Stimulated activated CD4-positive, alpha-beta T cell treated with anti-CD3 and anti-CD28 coated beads, Interleukin-2, amount 100 ng/mL, for 48 hours (primary cell): ENCODE measurements at regions not wholly inside any gene's neighbourhood (a gene's known extent, or its start where the extent isn't known, plus 50 kb on each side); places are given as distances from the start of the nearest gene placed in this dataset.

Source experiments
- DNase-seq, 2 donors: peaks; one replicate each; pipeline ENCODE4 v3.0.0-alpha.2; 2020

- no peak for DNase-seq
These were observed 179.5 kb downstream of the ANXA2 start for GRCh38 chr15:60218256-60218655.

- DNase-seq = no peak
These were observed 177.9 kb downstream of the ANXA2 start for GRCh38 chr15:60219866-60220265.

GRCh38 chr15:60221356-60221755, 176.4 kb downstream of the ANXA2 start:
- DNase-seq = no peak

GRCh38 chr15:60222404-60222803, 175.4 kb downstream of the ANXA2 start:
- no peak for DNase-seq

GRCh38 chr15:60223176-60223575, 174.6 kb downstream of the ANXA2 start:
- no peak for DNase-seq

DNA sequence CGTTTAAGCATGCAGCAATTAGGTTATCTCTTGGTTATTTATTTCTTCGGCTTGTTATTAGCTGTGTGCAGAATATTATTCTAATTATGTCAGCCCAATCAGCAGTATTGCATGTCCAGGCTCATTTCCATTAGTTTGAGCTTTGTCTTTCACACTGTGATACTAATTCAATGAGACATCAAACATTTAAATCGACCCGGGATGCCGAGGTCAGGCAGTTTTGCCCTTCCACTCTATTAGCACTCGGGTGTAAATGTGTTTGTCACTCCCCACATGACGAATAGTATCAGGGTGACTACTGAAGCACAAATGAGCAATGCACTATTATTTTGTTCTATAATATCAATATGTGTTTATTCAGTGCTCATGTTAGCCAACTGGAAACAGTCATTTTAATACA, 170.9 kb downstream of the ANXA2 start:
- no peak for DNase-seq

GRCh38 chr15:60228101-60228500, 169.7 kb downstream of the ANXA2 start:
- no peak for DNase-seq

GRCh38 chr15:60228619-60229018, 169.2 kb downstream of the ANXA2 start:
- no peak for DNase-seq

GRCh38 chr15:60235951-60236710, 161.7 kb downstream of the ANXA2 start:
- no peak for DNase-seq

DNA sequence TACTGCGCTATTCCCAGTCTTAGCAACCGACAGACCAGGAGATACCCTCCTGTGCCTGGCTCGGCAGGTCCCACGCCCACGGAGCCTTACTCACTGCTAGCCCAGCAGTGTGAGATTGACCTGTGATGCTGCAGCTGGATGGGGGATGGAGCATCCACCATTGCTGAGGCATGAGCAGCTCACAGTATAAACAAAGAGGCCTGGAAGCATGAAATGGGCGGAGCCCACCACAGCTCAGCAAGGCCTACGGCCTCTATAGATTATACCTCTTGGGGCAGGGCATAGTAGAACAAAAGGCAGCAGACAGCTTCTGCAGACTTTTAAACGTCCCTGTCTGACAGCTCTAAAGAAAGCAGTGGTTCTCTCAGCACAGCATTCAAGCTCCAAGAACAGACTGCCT, 160.3 kb downstream of the ANXA2 start:
- no peak for DNase-seq

- no peak for DNase-seq
These were observed 154.0 kb downstream of the ANXA2 start for GRCh38 chr15:60243769-60244168.

DNA sequence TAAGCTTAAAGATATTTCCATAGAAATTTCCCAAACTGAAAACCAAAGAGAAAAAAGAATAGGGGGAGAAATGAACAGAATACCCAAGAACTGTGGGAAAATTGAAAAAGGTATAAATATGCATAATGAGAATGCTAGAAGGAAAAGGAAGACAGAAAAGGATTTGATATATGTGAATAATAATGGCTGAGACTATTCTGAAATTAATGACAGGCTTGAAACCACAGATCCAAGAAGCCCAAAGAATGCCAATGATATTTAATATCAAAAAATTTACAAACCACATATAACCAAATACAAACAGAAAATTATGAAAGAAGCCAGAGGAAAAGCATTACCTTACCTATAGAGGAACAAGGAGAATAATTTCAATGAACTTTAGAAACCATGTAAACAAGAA, 153.0 kb downstream of the ANXA2 start:
- DNase-seq = no peak

DNA sequence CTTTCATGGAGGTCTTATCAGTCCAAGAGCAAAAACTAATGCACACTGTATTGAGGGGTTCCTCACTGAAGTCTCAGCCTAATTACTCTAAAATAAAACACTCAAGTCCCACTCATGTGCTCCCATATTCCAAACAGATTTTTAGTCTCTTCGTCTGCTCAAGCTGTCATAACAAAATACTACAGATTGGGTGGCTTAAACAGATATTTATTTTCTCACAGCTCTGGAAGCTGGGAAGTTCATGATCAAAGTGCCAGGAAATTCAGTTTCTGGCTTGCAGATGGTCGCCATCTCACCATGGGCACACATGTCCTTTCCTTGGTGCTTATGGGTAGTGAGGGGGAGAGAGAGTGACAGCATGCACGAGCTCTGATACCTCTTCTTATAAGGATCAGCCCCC, 147.5 kb downstream of the ANXA2 start:
- DNase-seq = no peak

- no peak for DNase-seq
These were observed 146.3 kb downstream of the ANXA2 start for GRCh38 chr15:60251300-60252070.

DNA sequence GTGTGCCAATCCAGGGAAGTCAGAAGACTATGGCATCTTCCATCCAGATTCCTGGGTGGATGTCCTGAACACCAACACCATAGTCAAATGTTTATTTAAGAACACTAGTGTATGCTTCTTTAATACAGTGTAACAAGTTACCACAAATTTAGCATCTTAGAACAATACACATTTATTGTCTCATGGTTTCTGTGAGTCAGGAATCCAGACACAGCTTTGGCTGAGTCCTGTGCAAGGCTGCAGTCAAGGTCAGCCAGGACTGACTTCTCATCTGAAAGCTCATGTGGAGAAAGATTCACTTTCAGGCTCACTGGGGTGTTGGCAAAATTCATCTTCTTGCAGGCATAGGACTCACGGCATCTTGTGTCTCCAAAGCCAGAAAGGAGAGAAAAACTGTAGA, 143.4 kb downstream of the ANXA2 start:
- DNase-seq = no peak

DNA sequence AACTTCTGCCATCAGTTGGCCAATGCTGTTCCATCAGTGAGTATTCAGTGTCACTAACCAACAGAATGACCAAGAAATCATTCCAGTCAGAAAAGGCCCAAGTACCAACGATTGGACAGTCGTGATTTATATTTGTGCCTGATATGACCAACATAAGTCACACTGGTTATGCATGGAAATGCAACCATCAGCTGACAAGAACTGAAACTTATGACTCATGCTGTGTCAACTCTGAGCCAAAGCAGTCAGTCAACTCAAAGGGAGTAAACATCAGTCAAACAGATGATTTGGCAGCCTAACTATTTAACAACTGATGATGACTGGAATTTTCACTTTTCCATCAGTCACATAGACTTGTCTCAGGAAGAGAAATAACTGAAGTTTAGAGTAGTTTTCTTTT, 142.4 kb downstream of the ANXA2 start:
- peak in 1 of 2 donors; percentile 15 for DNase-seq

DNA sequence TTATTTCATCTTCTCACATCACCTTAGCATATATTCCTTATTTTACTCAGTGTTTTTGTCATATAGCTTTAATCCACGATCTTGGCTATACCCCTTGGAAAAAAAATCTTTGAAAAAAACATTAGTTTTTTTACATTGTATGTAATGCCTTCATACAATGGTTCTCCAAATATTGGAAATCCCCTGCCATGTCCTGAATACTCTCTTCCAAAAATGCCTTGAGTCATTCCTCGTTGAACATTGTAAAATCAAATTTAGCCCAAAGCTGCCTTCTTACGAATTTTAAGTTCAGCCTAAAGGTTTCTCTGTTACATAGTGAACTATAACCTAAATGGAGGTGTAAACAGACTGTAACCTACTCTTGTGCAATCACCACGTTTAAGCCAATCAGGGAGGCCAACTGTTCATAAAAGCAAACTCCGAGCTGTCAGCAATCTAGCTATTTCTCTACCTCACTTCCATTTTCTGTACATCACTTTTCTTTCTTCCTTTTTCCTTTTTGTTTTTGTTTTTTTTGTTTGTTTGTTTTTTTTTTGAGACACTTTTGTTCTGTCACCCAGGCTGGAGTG, 140.1 kb downstream of the ANXA2 start:
- no peak for DNase-seq

DNA sequence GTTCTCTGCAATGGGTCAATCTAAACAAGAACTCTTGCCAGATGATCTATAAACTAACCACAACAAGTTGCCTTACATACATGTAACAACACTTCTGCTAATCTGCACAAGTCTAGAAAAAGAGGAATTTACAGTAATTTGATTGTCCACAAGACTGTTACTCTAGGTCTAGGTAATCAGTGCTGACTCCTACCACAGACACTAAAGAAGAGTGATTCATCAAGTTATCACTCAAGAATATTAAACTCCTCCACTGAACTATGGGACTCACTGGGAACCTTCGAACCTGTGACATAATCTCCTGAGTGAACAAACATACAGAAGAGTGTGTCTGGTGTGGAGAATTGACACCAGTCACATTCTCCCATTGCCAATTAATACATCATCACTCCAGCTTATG, 138.3 kb downstream of the ANXA2 start:
- DNase-seq = no peak

GRCh38 chr15:60264088-60264487, 133.7 kb downstream of the ANXA2 start:
- DNase-seq = no peak

GRCh38 chr15:60264566-60264965, 133.2 kb downstream of the ANXA2 start:
- DNase-seq = no peak

- no peak for DNase-seq
These were observed 132.7 kb downstream of the ANXA2 start for GRCh38 chr15:60265057-60265456.

- DNase-seq = no peak
These were observed 125.2 kb downstream of the ANXA2 start for GRCh38 chr15:60272623-60273022.

GRCh38 chr15:60275624-60276023, 122.2 kb downstream of the ANXA2 start:
- no peak for DNase-seq

- no peak for DNase-seq
These were observed 118.9 kb downstream of the ANXA2 start for GRCh38 chr15:60278879-60279278.
